ENCODE measurements at regions not wholly inside any gene's neighbourhood (a gene's known extent, or its start where the extent isn't known, plus 50 kb on each side); places are given as distances from the start of the nearest gene placed in this dataset.

- TF ChIP-seq, protein P1, sequence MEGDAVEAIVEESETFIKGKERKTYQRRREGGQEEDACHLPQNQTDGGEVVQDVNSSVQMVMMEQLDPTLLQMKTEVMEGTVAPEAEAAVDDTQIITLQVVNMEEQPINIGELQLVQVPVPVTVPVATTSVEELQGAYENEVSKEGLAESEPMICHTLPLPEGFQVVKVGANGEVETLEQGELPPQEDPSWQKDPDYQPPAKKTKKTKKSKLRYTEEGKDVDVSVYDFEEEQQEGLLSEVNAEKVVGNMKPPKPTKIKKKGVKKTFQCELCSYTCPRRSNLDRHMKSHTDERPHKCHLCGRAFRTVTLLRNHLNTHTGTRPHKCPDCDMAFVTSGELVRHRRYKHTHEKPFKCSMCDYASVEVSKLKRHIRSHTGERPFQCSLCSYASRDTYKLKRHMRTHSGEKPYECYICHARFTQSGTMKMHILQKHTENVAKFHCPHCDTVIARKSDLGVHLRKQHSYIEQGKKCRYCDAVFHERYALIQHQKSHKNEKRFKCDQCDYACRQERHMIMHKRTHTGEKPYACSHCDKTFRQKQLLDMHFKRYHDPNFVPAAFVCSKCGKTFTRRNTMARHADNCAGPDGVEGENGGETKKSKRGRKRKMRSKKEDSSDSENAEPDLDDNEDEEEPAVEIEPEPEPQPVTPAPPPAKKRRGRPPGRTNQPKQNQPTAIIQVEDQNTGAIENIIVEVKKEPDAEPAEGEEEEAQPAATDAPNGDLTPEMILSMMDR (IDR thresholded peaks at IDR 0.05; ENCODE audit: insufficient read depth, low read length, poor library complexity, severe bottlenecking): no peak
- no peak for TF ChIP-seq EZH2phosphoT487 (conservative IDR thresholded peaks at IDR 0.05; ENCODE audit: low read length)
Measured at GRCh38 chr2:228268301-228268700, 86.8 kb upstream of the SPHKAP start.
